GM23248 (cell line): ENCODE measurements at regions not wholly inside any gene's neighbourhood (a gene's known extent, or its start where the extent isn't known, plus 50 kb on each side); places are given as distances from the start of the nearest gene placed in this dataset.

ENCODE experiments used
- EZH2 ChIP-seq: fragments of 200-600 bp; sonication (generic); IDR thresholded peaks from 2 replicates; pipeline ENCODE4 v1.6.1; 2018; ENCODE audit warnings: antibody characterized with exemption, mild to moderate bottlenecking; ENCODE audit not compliant: insufficient read depth, poor library complexity, severe bottlenecking
- EZH2phosphoT487 ChIP-seq: fragments of 200-600 bp; sonication (generic); IDR thresholded peaks from 2 replicates; pipeline ENCODE4 v1.6.1; 2018; ENCODE audit warnings: antibody characterized with exemption, moderate library complexity, mild to moderate bottlenecking, low read depth; ENCODE audit not compliant: insufficient read depth

DNA sequence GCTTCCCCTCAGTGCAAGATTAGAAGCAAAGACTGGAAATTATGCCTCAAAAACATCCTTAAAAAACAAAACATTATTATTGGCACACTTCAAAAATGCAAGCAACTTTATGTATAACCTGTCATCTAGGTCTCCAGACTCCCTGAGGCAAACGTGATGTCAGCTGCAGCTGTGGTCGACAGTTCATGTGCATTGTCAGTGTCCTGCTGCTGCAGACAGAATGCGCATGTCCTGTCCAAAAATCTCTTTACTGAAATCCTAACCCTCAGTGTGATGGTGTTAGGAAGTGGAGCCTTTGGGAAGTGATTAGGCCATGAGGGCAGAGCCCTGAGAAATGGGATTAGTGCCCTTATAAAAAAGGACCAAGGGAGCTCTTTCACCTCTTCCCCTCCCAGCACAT is 126.9 kb downstream of the CYRIA start:
- TF ChIP-seq EZH2 (no peak), EZH2phosphoT487 (no peak)
